DND-41 (cell line): ENCODE measurements at regions not wholly inside any gene's neighbourhood (a gene's known extent, or its start where the extent isn't known, plus 50 kb on each side); places are given as distances from the start of the nearest gene placed in this dataset.

Experiments used
- EZH2 ChIP-seq: IDR thresholded peaks from 3 replicates; pipeline ENCODE4 v1.6.1; 2012; ENCODE audit warnings: borderline replicate concordance, low read depth, mild to moderate bottlenecking, moderate library complexity, low read length, inconsistent platforms; ENCODE audit not compliant: severe bottlenecking
- TF ChIP-seq, protein P1 (sequence below): IDR thresholded peaks from 2 replicates; pipeline ENCODE4 v1.5.1; 2012; ENCODE audit warnings: borderline replicate concordance, low read length, moderate library complexity, mild to moderate bottlenecking; ENCODE audit not compliant: poor library complexity, severe bottlenecking; ENCODE audit errors: extremely low read depth

DNA sequence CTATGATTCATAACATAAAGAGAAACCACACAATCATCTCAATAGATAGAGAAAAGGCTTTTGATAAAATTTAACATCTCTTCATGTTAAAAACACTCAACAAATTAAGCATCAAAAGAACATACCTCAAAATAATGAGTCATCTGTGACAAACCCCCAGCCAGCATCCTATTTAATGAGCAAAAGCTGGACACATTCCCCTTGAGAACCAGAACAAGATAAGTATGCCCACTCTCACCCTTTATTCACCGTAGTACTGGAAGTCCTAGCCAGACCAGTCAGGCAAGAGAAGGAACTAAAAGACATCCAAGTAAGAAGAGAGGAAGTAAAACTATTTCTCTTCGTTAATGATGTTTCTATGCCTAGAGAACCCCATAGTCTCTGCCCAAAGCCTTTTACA is 507.2 kb downstream of the PABPC4L start:
- TF ChIP-seq, protein P1, sequence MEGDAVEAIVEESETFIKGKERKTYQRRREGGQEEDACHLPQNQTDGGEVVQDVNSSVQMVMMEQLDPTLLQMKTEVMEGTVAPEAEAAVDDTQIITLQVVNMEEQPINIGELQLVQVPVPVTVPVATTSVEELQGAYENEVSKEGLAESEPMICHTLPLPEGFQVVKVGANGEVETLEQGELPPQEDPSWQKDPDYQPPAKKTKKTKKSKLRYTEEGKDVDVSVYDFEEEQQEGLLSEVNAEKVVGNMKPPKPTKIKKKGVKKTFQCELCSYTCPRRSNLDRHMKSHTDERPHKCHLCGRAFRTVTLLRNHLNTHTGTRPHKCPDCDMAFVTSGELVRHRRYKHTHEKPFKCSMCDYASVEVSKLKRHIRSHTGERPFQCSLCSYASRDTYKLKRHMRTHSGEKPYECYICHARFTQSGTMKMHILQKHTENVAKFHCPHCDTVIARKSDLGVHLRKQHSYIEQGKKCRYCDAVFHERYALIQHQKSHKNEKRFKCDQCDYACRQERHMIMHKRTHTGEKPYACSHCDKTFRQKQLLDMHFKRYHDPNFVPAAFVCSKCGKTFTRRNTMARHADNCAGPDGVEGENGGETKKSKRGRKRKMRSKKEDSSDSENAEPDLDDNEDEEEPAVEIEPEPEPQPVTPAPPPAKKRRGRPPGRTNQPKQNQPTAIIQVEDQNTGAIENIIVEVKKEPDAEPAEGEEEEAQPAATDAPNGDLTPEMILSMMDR = no peak
- no peak for TF ChIP-seq EZH2
